SK-MEL-5 (cell line): ENCODE measurements at regions not wholly inside any gene's neighbourhood (a gene's known extent, or its start where the extent isn't known, plus 50 kb on each side); places are given as distances from the start of the nearest gene placed in this dataset.
A peak's percentile ranks its signal among the peaks of the same experiment; 100 is the strongest.

Experiments
- DNase-seq: peaks from one replicate; pipeline ENCODE4 v3.0.0-alpha.2; 2016; ENCODE audit warnings: low read depth, low spot score
- in situ Hi-C: cut with HindIII; loops from 2 replicates; pipeline ENCODE4 v1.10.0; 2016; ENCODE audit warnings: low sequenced_read_pairs, high pct_unique_total_duplicates, low pct_unique_long_range_greater_than_20kb

DNA sequence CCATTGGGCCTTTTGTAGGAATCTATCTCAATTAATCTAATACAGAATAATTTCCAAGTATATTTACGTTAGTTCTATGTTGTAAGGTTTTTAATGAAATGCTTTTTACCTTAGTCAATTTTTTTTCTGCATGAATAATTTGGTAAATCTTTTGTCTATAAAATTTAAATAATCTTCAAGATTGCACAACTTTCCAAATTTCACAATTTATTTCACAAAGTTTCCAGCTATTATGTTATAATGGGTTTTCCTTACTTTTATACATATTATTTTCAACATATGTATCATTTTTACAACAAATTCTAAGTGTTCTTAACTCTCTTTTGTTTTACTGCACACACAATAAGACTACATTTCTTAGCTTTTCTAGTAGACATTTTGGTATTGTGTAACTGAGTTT is 470.7 kb downstream of the ETV1 start:
- in situ Hi-C loops, result no loop called here
- DNase-seq, result no peak

- in situ Hi-C loops, result no loop called here
- no peak for DNase-seq
These were observed 465.4 kb downstream of the ETV1 start for GRCh38 chr7:13524076-13524475.

GRCh38 chr7:13532028-13532753 is 457.3 kb downstream of the ETV1 start:
- no peak for DNase-seq
- in situ Hi-C loops, result no loop called here

DNA sequence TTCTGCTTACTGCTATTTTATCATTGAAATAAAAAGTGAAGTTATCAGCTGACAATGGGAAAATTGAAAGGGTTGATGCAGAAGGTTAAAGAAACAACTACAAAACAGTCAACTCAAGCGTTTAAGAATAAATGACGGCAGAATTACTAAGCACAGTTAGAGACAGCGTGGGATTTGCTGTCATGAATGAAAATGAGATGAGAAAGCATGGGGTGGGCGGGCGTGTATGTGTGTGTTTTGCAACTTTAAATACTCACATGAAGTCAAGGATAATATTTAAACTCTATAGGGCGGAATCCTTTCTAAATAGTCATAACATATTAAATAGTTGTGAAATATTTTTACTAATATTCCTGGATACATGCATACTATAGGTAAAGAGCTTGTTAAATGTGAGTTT is 450.8 kb downstream of the ETV1 start:
- in situ Hi-C loops, result no loop called here
- DNase-seq, result no peak

- in situ Hi-C loops, result no loop called here
- DNase-seq, result no peak
These were observed 449.0 kb downstream of the ETV1 start for GRCh38 chr7:13540429-13540828.

DNA sequence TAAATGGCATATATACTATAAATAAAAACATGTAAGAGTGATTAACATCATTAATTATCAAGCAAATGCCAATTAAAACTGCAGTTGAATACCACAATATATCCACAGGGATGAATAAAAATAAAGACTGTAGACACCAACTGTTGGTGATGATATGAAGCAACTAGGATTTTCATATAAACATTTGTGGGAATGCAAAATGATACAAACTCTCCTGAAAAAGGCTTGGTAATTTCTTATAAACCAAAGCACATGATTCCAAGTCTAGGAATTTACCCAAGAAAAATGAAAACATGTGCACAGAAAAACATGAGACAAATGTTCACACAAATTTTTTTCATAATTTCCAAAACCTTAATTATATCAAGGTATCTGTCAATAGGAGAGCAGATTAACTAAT is 448.1 kb downstream of the ETV1 start:
- DNase-seq, result no peak
- in situ Hi-C loops, result no loop called here

DNA sequence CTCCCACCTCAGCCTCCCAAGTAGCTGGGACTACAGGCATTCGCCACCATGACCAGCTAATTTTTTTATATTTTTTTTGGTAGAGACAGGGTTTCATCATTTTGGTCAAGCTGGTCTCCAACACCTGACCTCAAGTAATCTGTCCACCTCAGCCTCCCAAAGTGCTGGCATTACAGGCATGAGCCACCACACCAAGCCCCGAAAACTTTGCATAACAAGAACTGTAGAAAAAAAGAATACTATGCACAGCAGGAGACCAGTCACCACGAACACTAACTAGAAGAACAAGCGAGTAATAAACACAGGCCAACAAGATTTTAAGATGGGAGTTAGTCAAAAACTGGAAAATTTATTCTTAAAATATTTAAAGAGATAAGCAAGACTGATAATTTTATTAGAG is 447.0 kb downstream of the ETV1 start:
- DNase-seq, result no peak
- in situ Hi-C loops, result no loop called here

GRCh38 chr7:13551503-13551902 is 438.0 kb downstream of the ETV1 start:
- DNase-seq, result no peak
- in situ Hi-C loops, result no loop called here

- in situ Hi-C loops, result no loop called here
- no peak for DNase-seq
These were observed 429.0 kb downstream of the ETV1 start for GRCh38 chr7:13560441-13560840.

- in situ Hi-C loops, result no loop called here
- DNase-seq, result peak; percentile 32
These were observed 426.2 kb downstream of the ETV1 start for GRCh38 chr7:13563257-13563656.

DNA sequence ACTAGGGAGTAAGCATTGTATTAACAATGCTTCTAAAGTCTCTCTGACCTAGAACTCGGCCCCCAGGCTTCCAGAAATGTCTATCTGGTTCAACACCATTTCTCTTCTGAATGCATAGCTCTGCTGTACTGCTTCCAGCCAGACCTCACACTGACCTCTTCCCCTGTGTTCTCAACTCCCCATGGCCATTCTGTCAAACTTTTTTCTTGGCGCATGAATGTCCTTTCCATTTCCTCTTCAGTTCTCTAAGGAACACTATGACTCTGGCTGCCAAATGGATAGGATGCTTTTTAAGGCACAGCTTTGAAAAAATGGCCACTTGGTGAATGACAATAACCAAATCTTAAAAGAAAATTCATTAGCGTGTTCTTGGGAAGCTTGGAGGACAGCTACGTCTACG is 425.8 kb downstream of the ETV1 start:
- DNase-seq, result no peak
- in situ Hi-C loops, result no loop called here

- no peak for DNase-seq
These were observed 411.8 kb downstream of the ETV1 start for GRCh38 chr7:13577566-13578145.

GRCh38 chr7:13578294-13578693 is 411.2 kb downstream of the ETV1 start:
- in situ Hi-C loops, result no loop called here
- no peak for DNase-seq

More at GRCh38 chr7:13577566-13578145, 411.8 kb downstream of the ETV1 start:
- in situ Hi-C loops, result no loop called here

DNA sequence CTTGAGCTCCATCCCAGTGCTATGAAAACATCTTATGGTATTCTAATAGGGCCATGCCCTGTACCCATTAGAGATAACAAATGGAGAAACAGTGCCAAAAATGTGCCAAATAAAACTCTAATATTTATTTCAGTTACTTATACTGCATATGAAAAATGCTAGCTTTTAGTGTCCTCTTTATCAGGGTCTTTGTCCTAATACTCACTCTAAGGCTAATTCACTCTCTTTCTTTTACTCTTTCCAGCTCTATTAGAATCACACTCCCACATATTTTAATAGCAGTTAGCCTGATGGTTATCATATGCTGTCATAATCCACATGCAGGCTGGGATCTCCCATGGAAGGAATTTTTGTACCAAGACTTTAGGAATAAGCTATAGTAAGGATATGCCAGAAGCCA is 408.4 kb downstream of the ETV1 start:
- in situ Hi-C loops, result no loop called here
- no peak for DNase-seq

DNA sequence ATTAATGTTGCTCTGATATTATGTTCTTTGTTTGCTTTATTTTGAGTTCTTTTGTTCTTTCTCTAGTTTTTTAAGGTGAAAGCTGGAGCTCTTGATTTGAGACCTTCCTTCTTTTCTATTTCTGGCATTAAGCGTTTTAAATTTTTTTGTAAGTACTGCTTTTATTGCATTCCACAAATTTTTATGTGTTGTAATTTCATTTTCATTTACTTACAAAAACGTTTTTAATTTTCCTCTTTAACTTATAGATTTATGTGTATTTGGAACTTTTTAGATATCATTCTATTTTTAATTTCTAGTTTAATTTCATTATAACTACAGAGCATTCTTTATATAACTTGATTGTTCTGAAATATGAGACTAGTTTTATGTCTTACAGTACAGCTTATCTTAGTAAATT is 395.6 kb downstream of the ETV1 start:
- DNase-seq, result no peak
- in situ Hi-C loops, result no loop called here

DNA sequence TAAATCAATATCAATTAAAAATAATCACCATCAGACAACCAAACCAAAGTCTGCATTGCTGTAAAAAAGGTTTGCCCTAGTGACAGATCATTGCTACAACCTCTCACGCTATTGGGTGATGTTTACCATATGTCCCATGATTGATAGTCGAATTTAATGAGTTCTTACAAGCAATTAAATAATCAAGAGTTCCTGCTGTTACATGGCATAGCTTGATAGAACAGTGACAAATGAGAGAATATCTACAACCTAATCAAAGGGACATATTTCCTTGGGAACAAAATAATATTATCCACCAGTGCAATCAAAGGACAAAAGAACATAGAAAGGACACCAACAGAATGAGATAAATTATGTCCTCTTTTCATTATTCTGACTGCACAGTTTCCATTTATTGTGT is 387.4 kb downstream of the ETV1 start:
- in situ Hi-C loops, result no loop called here

DNA sequence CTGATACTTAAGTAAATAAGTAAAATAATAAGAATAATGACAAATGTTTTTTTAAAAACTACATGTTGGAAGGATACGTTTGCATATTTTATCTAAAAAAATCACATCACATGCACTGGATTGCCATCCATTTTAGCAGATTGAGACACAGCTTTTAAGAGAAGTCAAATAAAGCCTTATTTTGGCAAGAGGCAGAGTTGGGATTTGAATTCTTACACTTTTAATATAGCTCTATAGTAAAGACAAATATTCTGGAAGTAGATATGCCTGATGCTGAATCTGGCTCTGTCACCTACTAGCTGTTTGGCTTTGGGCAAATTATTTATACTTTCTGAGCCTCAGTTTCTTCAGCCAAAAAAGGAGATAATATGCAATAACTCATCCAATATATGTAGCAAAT is 386.4 kb downstream of the ETV1 start:
- in situ Hi-C loops, result no loop called here
- no peak for DNase-seq

More for the DNA sequence above, 387.4 kb downstream of the ETV1 start:
- no peak for DNase-seq

DNA sequence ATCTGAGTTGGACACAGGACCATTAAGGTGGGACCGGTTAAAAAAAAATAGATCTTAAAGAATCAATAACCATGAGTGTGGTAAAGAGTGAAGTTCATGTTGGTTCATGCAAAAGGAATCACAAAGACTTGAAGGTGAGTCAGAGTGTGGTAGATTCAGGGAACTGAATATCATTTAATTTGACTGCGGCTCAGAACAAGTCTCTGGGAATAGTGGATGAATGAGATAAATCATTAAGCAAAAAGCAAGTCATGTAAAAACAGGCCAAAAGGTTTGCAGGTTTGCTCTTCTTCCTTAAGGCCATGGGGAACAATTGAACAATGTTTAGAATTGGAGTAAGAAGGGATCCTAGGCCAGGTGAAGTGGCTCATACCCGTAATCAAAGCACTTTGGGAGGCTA is 385.8 kb downstream of the ETV1 start:
- in situ Hi-C loops, result no loop called here
- no peak for DNase-seq

DNA sequence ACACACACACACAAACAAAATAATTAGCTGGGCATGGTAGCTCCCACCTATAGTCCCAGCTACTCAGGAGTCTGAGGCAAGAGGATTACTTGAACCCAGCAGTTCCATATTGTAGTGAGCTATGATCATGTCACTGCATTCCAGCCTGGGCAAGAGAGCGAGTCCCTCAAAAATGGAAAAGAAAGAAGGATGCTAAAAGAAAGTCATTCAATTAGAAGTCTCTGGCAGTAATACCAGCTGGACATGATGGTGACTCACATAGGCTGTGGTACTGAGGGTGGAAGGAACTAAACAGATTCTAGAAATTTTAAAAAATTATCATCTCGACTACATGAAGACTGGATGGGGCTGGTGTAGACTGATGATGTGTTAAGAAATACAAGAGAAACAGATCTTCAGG is 385.3 kb downstream of the ETV1 start:
- in situ Hi-C loops, result no loop called here

DNA sequence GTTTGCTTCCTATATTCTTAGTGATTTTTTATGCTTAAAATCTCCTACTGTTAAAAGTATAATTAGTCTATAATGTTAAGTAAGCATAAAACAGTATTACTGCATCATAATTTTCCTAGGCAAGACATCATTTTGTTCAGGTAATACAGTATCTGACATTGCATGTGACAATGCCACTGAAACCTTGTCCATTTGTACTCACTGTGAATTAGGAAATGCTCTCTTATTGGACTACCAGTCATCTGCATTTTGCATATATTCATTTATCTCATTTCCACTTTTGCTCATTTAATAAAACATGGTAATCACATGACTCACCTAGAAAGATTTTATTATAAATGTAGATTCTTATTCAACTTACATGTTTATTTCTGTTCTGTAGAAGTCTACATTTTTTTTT is 379.1 kb downstream of the ETV1 start:
- DNase-seq, result no peak
- in situ Hi-C loops, result no loop called here

More for the DNA sequence above, 385.3 kb downstream of the ETV1 start:
- DNase-seq, result no peak
